NCI-H1417 treated with DMSO at 0.1 percent for 48 hours (cell line): ENCODE measurements at regions not wholly inside any gene's neighbourhood (a gene's known extent, or its start where the extent isn't known, plus 50 kb on each side); places are given as distances from the start of the nearest gene placed in this dataset.
"Not testable (repeated sequence)": the region's sequence is repeated elsewhere in the genome, so short reads cannot be mapped to it uniquely, and the experiment has no call there.

Source experiments
- DNase-seq: peaks from one replicate; lab custom pipeline; 2025; lab: John Stamatoyannopoulos, UW

DNA sequence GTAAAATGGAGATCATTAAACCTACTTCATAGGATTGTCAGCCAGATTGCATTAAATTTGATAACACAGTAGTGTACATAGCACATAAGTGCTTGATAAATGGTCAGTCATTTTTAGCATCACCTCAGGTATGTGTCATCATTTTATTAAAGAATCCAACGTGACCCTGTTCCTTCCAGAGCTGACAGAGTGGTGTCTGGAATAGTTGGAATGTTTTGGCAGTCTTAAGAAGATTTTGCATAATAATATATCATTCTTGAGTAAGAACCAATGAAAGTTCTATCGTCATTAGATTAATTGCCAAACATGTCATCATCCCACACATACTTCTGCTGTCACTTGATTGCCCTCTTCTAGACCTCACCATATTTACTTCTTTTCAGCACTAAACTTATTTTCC lies 451.4 kb upstream of the POM121L12 start:
- DNase-seq = no peak

DNA sequence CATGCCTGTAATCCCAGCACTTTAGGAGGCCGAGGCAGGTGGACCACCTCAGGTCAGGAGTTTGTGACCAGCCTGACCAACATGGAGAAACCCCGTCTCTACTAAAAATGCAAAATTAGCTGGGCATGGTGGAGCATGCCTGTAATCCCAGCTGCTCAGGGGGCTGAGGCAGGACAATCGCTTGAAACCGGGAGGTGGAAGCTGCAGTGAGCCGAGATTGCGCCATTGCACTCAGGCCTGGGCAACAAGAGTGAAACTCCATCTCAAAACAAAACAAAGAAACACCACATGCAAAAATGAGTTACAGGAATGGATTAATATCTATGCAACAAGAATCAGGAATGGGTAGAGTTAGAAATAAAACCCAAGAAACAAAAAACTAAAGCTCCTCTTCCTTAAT lies 462.3 kb upstream of the POM121L12 start:
- DNase-seq = not testable (repeated sequence)

DNA sequence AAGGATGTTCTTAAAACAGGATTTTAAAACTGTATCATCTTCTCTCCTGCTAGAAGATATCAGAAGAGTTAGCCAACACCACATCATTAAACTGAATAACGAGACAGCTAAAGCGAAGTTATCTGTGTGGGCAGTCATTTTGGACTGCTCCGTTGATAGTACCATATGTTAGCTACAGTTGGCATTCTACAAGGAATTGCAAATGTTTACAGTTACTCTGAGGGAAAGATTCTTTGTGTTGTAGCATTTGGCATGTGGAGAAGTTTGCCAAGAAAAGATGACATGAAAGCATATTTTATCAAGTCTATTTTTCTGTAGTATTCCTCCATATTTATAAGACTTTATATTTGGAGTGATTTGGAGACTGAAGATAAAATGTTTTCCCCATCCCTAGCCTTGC lies 464.4 kb upstream of the POM121L12 start:
- DNase-seq = no peak

DNA sequence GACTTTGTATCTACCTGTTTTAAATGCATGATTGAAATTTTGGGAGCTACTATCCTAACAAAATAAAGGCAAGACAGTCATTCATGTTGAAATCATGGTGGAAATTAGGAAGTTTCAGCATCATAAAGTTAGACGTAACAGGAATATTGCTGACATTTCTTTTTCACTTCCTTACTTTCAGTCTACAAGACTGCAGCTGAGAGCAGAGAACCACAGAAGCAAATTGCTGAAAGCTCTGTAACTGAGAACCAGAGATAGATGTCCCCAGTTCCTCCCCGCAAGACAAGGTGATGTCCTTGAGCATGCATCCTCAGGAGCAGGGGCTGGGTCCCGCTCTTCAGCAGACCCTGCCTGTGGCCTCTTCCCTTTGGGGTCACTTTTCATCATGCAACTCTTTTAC lies 466.3 kb upstream of the POM121L12 start:
- DNase-seq = no peak

DNA sequence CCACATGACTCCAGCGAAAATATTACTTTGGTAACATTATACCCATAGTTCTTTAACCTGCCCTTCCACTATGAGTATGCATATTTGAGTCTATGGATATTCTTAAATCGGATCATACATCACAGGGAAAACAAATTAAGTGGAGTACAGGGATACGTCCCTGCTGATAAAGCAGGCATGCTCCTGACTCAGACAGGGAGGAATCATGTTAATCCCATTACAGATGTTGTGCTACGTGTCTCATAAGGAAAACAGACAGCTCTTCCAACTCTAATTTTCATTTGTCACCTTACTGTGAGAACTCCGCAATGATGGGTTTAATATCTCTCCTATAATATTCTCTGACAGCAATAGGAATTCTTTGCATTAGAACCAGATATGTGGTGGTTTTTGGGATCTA lies 469.5 kb upstream of the POM121L12 start:
- DNase-seq = no peak

DNA sequence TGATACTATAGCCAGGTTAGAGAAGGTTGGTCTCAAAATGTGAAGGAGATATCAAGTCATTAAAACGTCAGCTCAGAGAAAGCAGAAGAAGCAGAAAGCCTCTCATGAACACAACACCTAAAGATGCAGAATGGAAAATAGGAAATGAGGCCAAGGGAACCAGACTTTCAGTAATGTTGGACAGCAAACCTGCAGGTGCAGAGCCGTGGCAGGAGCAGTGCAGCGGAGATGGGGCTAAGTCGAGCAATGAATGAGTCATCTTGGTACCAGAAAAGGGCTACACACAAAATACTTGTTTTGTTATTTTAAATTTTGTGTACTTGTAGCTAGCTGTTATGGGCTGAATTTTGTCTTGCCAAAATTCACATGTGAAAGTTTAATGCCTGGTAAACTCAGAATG lies 479.6 kb upstream of the POM121L12 start:
- DNase-seq = no peak

DNA sequence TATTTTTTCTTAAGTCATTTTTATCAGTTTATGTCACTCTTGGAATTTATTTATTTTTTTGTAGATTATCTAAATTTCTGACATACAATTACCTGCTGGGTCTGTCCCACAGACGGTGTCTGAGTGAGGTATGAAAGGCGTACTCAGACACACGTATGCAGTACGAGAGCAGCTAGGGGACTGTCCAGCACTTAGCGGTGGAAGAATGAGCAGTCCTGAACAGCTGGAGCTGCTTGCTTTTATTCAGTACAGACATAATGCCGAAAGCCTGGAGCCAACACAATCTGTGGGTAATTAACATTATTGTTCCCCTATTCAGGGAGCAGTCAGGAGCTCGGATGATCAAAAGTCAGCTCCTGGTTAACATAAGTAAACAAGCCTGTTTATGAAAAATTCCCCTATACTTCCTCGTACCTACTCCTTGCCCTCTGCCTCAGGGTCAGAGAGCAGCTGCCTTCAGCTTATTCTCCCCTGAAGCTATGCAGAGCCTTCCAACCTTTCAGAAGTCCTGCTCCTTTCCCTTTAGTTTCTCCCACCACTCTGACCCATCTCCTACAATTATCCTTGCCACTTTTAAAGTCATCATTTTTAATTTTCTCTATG lies 488.0 kb upstream of the POM121L12 start:
- DNase-seq = no peak

DNA sequence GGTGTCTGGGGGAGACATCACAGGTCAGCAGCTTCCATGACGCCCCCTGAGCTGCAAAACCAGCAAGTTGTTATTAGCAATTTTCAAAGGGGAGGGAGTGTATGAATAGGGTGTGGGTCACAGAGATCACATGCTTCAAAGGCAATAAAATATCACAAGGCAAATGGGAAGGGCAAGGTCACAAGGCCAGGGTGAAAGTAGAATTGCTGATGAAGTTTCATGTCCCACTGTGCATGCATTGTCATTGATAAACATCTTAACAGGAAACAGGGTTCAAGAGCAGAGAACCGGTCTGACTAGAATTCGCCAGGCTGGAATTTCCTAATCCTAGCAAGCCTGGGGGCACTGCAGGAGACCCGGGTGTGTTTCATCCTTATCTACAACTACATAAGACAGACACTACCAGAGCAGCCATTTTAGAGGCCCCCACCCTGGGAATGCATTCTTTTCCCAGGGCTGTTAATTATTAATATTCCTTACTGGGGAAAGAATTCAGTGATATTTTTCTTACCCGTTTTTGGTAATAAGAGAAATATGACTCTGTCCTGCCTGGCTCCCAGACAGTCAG lies 494.2 kb upstream of the POM121L12 start:
- DNase-seq = not testable (repeated sequence)

DNA sequence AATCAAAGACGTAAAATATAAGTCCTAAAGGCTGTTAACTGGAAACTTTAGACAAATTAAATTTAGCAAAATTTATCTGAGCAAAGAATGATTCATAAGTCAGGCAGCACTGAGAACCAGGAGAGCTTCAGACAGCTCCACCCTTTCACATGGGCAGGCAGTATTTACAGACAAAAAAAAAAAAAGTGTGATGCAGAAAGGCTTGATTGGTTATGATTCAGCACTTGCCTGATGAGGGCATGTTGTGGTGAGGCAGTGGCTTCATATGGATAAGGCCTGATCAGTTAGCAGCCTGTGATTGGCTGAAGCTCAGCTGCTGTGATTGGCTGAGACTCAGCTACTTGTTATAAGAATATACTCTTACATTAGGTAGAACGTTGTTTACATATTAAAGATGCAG lies 495.4 kb upstream of the POM121L12 start:
- no peak for DNase-seq

DNA sequence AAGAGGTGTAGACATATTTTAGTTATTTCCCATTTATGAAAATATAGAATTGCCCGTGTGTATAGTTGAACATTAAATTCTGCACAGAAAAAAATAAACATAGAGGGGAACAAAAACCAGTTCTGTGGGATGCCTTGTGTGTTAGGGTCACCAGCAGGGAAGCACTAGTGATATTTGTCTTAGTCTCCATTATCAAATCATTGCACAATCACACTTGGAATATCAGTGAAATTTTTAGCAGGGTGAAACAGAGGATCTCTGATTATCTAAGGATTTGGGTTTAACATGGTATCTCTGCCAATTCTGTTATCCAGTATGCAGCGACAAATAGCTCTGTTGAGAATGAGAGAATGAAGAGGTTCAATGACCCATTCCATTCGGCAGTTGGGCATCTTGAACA lies 496.0 kb upstream of the POM121L12 start:
- DNase-seq = no peak

DNA sequence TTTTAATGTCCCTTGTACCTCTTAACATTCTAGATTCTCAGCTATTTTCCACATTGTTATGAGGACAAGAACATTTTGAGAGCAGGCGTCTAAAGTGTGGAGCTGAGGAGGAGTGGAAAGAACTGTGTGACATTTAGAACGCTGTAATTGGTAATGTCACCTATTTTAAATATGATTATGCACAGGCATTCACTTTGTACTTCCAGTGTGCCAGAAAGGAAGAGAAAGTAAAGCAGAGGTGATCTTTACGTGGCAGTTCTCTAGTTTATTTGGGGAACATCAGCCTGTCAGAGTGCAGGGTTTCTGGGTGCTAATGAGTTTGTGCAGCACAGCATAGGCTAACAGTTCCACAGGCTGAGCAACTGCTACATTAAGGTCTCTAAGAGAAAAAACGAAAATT lies 498.4 kb upstream of the POM121L12 start:
- DNase-seq = no peak

DNA sequence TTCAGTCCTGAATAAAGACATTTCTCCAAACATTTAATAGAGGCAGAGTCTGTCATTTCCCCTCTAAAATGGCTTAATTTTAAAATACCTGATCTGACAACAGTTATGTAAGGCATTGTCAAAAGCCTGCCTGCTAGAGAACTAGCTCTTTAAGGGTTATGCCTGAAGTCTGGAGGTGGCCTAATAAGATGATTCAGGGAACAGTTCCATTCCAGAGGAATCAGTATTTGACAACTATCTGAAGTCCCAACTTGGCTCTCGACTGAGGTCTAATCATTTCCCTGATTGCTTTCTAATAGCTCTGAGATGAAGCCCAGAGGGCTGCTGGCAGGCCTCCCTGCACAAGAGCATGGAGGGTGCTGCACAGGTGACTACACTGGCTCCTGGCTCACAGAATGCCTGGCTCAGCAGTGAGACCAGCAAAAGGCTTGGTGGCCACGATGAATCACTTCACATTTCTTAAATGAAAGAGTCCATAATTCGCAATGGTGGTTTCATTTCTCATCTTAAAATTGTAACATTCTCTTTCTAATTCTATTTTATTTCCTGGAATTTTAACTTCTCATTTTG lies 509.6 kb upstream of the POM121L12 start:
- DNase-seq = no peak

DNA sequence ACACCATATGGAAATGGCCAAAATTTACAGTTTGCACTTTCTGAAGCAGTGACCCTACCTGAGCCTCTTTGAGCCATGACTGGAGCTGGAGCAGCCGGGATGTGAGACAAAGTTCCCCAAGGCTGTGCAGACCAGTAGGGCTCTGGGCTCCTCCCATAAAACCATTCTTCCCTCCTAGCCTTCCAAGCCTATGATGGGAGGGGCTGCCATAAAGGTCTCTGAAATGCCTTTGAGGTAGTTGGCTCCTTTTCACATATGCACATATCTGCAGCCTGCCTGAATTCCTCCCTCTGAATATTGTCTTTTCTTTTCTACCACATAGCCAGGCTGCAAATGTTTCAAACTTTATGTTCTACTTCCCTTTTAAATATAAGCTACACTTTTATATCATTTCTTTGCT lies 516.6 kb upstream of the POM121L12 start:
- no peak for DNase-seq

DNA sequence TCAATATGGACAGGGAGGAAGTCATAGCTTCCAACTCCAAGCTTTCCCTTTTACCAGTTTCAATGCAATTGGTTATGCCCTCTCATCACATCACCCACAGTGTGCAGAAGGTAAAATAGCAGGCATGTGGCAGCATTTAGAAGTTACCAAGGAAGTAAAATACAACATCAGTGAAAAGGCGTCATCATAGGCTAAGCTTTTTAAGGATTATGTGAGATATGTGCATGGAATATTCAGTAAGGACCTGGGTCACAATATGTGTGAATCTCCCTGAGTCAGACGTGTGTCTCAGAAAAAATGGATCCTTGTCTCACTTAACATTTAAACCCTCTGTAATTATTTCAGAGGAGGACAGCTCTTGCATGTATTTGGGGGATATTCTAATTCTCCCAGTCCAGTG lies 522.8 kb upstream of the POM121L12 start:
- DNase-seq = no peak

DNA sequence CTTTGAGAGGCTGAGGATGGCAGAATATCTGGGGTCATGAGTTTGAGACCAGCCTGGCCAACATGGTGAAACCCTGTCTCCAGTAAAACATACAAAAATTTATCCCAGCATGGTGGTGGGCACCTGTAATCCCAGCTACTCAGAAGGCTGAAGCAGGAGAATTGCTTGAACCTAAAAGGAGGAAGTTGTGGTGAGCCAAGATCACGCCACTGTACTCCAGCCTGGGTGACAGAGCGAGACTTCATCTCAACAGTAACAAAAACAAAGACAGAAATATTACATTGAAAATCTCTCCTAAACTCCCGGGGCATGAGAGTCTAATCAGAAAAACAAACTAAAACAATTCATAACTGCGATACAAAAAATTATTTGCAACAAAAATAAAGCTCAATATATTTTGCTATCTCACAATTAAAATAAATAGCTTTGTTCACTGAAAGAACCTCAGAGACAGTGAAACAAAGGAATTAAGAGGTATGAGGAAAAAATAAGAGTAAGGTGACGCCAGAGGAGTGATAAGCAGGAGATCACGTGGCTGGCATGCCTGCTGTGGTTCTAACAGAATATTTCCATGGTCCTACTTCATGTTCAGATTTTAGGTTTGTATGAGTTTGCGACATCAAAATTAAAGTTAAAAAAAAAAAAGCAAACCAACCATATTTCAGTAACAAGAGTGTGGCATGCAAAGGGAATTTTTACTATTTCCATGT lies 527.7 kb upstream of the POM121L12 start:
- no peak for DNase-seq

DNA sequence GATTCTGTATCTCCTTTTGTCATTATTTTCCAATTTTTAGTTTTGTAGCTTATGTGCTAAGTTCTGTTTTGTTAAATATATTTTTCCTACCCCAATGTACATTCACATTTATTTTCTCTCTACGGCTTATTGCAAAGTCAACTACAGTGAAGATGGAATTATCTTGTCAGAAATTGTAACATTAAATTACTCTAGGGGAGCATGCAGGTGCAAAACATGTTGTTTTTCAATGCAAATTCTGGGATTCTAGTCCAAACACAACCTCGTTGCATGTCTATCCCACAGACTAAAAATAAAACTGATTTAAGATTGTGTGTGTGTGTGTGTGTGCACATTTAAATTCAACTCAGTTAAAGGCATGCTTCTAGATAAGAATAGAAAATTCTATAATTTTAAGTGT lies 529.1 kb upstream of the POM121L12 start:
- DNase-seq = no peak

DNA sequence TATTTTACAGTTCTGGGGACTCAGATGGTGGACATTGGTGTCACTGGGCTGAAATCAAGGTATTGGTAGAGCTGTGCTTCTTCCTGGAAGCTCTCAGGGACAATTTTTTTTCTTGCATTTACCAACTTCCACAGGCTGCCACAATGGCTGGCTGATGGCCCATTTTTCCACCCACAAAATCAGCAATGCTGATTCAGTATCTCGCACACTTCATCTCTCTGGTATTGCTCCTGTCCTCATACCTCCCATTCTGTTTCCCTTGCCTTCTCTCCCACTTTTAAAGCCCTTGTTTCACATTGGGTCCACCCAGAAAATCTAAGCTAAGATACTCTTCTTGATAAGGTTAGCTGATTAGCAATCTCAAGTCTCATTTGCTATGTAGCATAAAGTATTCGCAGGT lies 530.9 kb upstream of the POM121L12 start:
- no peak for DNase-seq

DNA sequence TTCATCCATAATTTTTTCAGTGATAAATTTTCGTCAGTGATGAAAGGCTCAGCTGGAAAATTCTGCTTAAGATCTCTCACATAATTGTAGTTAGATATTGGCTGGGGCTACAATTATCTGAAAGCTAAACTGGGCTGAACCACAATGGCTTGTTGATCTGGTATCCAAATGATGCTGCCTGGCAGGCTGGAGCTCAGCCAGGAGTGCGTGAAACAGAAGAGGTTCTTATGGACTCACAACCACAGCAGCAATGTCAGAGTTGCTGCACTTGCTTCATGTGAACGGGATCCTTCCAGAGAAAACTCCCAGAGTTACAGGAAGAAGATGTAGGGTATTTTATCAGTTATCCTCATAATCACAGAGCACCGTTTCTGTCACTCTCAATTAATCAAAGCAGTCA lies 533.2 kb upstream of the POM121L12 start:
- no peak for DNase-seq

DNA sequence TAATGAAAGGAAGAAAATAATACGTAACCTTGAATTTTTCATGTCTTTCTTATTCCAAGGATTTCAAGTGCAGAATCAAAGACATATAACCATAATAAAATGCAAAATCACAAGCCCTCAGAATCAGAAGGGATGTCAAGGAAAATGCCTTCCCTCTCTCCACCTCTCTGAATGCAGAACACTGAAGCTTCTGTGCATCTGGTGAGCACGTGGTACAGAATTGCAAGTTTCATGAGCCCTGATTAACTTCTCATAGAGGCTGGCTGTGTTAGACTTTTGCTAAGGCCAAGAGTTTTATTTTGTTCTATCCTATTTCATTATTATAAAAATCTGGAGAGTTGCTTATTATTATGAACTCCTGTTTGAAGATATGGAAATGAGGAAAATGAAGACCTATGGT lies 533.7 kb upstream of the POM121L12 start:
- no peak for DNase-seq

DNA sequence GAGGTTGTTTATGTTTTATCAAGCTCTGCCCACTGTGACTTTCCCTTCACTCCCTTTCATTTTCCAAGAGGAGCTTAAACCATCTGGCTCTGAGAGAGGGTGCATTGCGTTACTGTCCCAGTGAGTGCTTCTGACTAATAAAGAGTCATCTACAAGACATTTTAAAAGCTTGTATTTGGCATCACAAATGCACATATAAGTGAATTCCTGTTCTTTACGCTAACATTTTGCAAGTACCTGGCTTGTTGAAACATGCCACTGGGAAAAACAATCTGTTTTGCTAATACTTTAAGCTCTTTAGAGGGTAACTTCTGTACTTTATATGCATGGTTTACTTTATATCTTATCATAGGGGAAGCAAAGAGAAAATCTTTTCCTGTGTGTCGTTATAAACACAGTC lies 534.6 kb upstream of the POM121L12 start:
- no peak for DNase-seq

DNA sequence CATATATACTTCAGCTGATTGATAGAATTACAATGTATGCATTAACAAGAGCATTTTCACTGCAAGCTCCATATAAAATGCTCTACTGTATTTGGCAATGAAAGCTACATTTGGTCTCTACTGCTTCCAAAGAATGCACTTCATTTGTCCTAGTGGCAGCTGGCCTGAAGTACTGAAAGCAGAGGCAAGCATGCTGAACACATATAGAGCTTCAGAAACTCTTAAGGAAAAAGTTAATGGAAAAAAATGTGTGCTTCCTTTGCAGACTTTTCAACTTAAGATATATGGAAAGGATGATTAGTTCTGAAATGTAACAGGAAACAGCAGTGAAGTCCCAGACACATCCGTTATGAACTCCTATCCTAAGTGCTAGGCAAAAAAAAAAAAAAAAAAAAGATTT lies 537.1 kb upstream of the POM121L12 start:
- DNase-seq = no peak

DNA sequence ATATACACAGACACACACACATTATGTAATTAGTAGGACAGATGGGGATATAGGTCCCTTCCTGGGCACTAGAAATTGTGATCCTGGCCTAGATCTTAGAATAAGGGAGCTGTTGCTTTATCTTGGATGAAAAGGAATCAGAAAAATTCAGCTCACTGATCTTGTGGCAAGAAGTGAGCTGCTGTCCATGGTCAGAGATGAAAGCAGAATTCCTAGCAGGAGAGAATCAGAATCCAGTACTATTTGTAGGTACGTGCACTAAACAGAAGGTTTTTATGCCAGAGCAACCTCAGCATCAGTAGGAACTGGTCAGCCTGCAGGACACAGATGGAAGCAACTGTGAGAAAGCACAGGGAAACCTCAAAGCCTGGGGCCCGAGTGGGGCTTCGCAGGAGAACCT lies 549.2 kb upstream of the POM121L12 start:
- no peak for DNase-seq

DNA sequence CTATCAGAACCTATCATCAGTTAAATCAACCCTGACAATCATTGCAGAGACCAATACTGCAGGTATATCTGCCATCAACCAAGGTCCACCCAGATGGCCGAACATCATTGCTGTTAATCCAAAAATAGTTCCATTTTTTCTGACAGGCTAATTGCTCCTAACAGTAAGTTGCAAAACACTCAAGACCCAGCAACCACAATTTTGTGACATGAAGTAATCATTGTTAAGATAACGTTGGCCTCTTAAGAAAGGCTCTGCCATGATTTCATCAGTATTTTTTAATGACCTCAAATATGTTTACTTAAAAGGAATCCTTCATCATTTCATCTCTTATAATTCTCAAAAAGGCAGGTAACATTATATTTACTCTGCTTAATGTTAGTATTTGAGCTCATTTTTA lies 553.4 kb upstream of the POM121L12 start:
- no peak for DNase-seq

DNA sequence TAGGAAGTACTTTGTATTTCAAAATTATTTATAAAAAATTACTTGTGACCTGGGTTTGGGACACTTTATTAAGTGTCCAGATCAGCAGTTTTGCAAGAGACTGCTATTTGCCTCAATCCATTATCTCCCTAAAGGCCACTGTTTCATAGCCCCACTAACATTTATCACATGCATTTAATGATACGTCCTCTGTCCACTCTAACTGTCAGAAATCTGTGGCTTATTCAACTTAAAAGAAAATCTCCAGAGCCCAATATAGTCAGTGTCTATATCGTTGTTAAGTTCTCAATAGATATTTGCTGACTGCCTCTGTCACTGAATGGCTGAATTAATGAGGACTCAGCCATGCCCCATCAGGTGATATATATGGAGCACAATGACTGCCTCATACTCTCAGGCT lies 553.9 kb upstream of the POM121L12 start:
- no peak for DNase-seq
